ENCODE measurements at regions not wholly inside any gene's neighbourhood (a gene's known extent, or its start where the extent isn't known, plus 50 kb on each side); places are given as distances from the start of the nearest gene placed in this dataset.
A peak's percentile ranks its signal among the peaks of the same experiment; 100 is the strongest.

- Histone ChIP-seq H3K9me3 (ENCODE audit: low read length) (no peaks in the 10 kb centered on the region), H3K79me2 (ENCODE audit: low read length) (no peaks in the 10 kb centered on the region), H3K4me2 (ENCODE audit: low read length) (no peak overlapping the region), H3K4me1 (ENCODE audit: insufficient read depth, low read length) (no peaks in the 10 kb centered on the region), H4K20me1 (ENCODE audit: low read length) (no peaks in the 10 kb centered on the region), H3K36me3 (ENCODE audit: low read depth, low read length) (no peaks in the 10 kb centered on the region), H3K9ac (ENCODE audit: low read length) (no peak overlapping the region), H3K27me3 (ENCODE audit: low read length) (no peaks in the 10 kb centered on the region), H2AFZ (ENCODE audit: low read length) (no peak overlapping the region), H3K4me3 (ENCODE audit: low read length) (no peak overlapping the region), H3F3A (ENCODE audit: low read length, unreplicated experiment) (no peaks in the 10 kb centered on the region), H3K9me2 (replicated peaks; ENCODE audit: low read length) (no peaks in the 10 kb centered on the region), H3K27ac (ENCODE audit: low read length) (no peak overlapping the region)
- ATAC-seq (no peak), DNase-seq (no peak)
- ChIA-PET POLR2A (ENCODE audit: unreplicated experiment) (interaction anchor here (0.7 kb wide), 1 partner anchor 127 kb away, joined by 4 read pairs; no protein-coding TSS in a partner anchor), CTCF (interaction anchor here (0.6 kb wide), 1 partner anchor 127 kb away, joined by 4 read pairs; no protein-coding TSS in a partner anchor)
- TF ChIP-seq CTCF (conservative IDR thresholded peaks at IDR 0.05; ENCODE audit: low read depth, low read length) (0 out of 2 replicates have a peak, but pooled peaks have one; percentile 19), EZH2 (IDR thresholded peaks at IDR 0.05; ENCODE audit: low read length, unreplicated experiment) (no peak)
- intact Hi-C loops (cut with micrococcal nuclease), result no loop called here
- BruUV-seq (replicated peaks), result no TSS peak
Measured at GRCh38 chr4:134650461-134650860, 448.9 kb upstream of the PABPC4L start.

DNA sequence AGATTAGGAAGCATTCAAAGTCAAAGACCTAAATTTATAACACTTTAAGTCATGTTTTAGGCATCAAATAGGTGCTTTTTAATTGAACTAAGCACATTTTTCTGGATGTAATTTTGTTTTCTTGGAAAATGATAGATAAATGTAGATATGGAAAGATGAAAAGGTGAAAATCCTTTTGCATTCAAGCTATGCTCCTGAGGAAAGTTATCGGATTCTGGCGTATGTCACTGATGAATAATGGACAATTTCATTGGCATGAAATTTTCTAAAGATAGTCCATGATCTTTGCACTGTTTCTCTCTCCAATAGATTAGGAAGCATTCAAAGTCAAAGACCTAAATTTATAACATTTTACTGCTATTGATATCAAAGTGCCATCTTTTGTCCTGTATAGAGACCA lies 444.2 kb upstream of the PABPC4L start:
- H3K9me3 ChIP-seq (ENCODE audit: low read length), result no peaks in the 10 kb centered on the region
- TF ChIP-seq CTCF (conservative IDR thresholded peaks at IDR 0.05; ENCODE audit: low read depth, low read length) (no peak), EZH2phosphoT487 (IDR thresholded peaks at IDR 0.05; ENCODE audit: borderline replicate concordance, low read length) (no peak), EZH2 (IDR thresholded peaks at IDR 0.05; ENCODE audit: low read length, unreplicated experiment) (no peak)
- H3K4me3 ChIP-seq (ENCODE audit: low read length), result no peak overlapping the region
- H3K27ac ChIP-seq (ENCODE audit: low read length), result no peak overlapping the region
- H3F3A ChIP-seq (ENCODE audit: low read length, unreplicated experiment), result no peaks in the 10 kb centered on the region
- ChIA-PET POLR2A (ENCODE audit: unreplicated experiment) (no interaction called here), CTCF (no interaction called here)
- no peaks in the 10 kb centered on the region for H3K27me3 ChIP-seq (ENCODE audit: low read length)
- H3K79me2 ChIP-seq (ENCODE audit: low read length), result no peaks in the 10 kb centered on the region
- no peaks in the 10 kb centered on the region for H3K9me2 ChIP-seq (replicated peaks; ENCODE audit: low read length)
- no peak overlapping the region for H3K9ac ChIP-seq (ENCODE audit: low read length)
- intact Hi-C loops (cut with micrococcal nuclease), result no loop called here
- no peak for DNase-seq
- H3K4me1 ChIP-seq (ENCODE audit: insufficient read depth, low read length), result no peaks in the 10 kb centered on the region
- ATAC-seq, result no peak
- no TSS peak for BruUV-seq (replicated peaks)
- no peaks in the 10 kb centered on the region for H4K20me1 ChIP-seq (ENCODE audit: low read length)
- H3K36me3 ChIP-seq (ENCODE audit: low read depth, low read length), result no peaks in the 10 kb centered on the region
- no peak overlapping the region for H2AFZ ChIP-seq (ENCODE audit: low read length)
- no peak overlapping the region for H3K4me2 ChIP-seq (ENCODE audit: low read length)

GRCh38 chr4:134636338-134637051 lies 434.9 kb upstream of the PABPC4L start:
- H3K4me3 ChIP-seq (ENCODE audit: low read length), result no peak overlapping the region
- TF ChIP-seq EZH2phosphoT487 (IDR thresholded peaks at IDR 0.05; ENCODE audit: borderline replicate concordance, low read length), result no peak
- no peak for TF ChIP-seq CTCF (conservative IDR thresholded peaks at IDR 0.05; ENCODE audit: low read depth, low read length)
- TF ChIP-seq EZH2 (IDR thresholded peaks at IDR 0.05; ENCODE audit: low read length, unreplicated experiment), result no peak
- H3F3A ChIP-seq (ENCODE audit: low read length, unreplicated experiment), result no peaks in the 10 kb centered on the region
- H3K4me2 ChIP-seq (ENCODE audit: low read length), result no peak overlapping the region
- H4K20me1 ChIP-seq (ENCODE audit: low read length), result no peaks in the 10 kb centered on the region
- ChIA-PET POLR2A (ENCODE audit: unreplicated experiment) (no interaction called here), CTCF (no interaction called here)
- no peak for ATAC-seq
- H2AFZ ChIP-seq (ENCODE audit: low read length), result no peak overlapping the region
- no peaks in the 10 kb centered on the region for H3K4me1 ChIP-seq (ENCODE audit: insufficient read depth, low read length)
- no peaks in the 10 kb centered on the region for H3K9me3 ChIP-seq (ENCODE audit: low read length)
- H3K9me2 ChIP-seq (replicated peaks; ENCODE audit: low read length), result no peaks in the 10 kb centered on the region
- DNase-seq, result no peak
- H3K27me3 ChIP-seq (ENCODE audit: low read length), result no peaks in the 10 kb centered on the region
- no peak overlapping the region for H3K9ac ChIP-seq (ENCODE audit: low read length)
- H3K27ac ChIP-seq (ENCODE audit: low read length), result no peak overlapping the region
- H3K36me3 ChIP-seq (ENCODE audit: low read depth, low read length), result no peaks in the 10 kb centered on the region
- no peaks in the 10 kb centered on the region for H3K79me2 ChIP-seq (ENCODE audit: low read length)
- no TSS peak for BruUV-seq (replicated peaks)
- intact Hi-C loops (cut with micrococcal nuclease), result no loop called here

Data from PC-3 (cell line).